GM21390 (cell line): ENCODE measurements at regions not wholly inside any gene's neighbourhood (a gene's known extent, or its start where the extent isn't known, plus 50 kb on each side); places are given as distances from the start of the nearest gene placed in this dataset.
"Not testable (repeated sequence)": the region's sequence is repeated elsewhere in the genome, so short reads cannot be mapped to it uniquely, and the experiment has no call there.

ENCODE experiments used
- ATAC-seq: cut with Tn5 transposase; IDR thresholded peaks from one replicate; pipeline ENCODE4 v1.9.1; 2021; ENCODE audit not compliant: unreplicated experiment

- ATAC-seq, result no peak
Measured at GRCh38 chr9:106085479-106085878, 391.1 kb downstream of the TMEM38B start.

GRCh38 chr9:106092083-106092482, 397.7 kb downstream of the TMEM38B start:
- no peak for ATAC-seq

GRCh38 chr9:106102821-106103220, 408.5 kb downstream of the TMEM38B start:
- ATAC-seq, result no peak

GRCh38 chr9:106104887-106105286, 410.5 kb downstream of the TMEM38B start:
- no peak for ATAC-seq

- no peak for ATAC-seq
Measured at GRCh38 chr9:106106396-106106795, 412.1 kb downstream of the TMEM38B start.

- no peak for ATAC-seq
Measured at GRCh38 chr9:106107716-106108115, 413.4 kb downstream of the TMEM38B start.

- ATAC-seq, result not testable (repeated sequence)
Measured at GRCh38 chr9:106109706-106110105, 415.4 kb downstream of the TMEM38B start.

- no peak for ATAC-seq
Measured at GRCh38 chr9:106110483-106110882, 416.1 kb downstream of the TMEM38B start.

GRCh38 chr9:106111039-106111730, 416.8 kb downstream of the TMEM38B start:
- ATAC-seq, result no peak

GRCh38 chr9:106112935-106113334, 418.6 kb downstream of the TMEM38B start:
- ATAC-seq, result no peak

- no peak for ATAC-seq
Measured at GRCh38 chr9:106119176-106119575, 424.8 kb downstream of the TMEM38B start.

- ATAC-seq, result no peak
Measured at GRCh38 chr9:106120071-106120470, 425.7 kb downstream of the TMEM38B start.

GRCh38 chr9:106127776-106128175, 433.4 kb downstream of the TMEM38B start:
- no peak for ATAC-seq

GRCh38 chr9:106130374-106130773, 436.0 kb downstream of the TMEM38B start:
- no peak for ATAC-seq

- no peak for ATAC-seq
Measured at GRCh38 chr9:106143781-106144180, 449.4 kb downstream of the TMEM38B start.

- ATAC-seq, result no peak
Measured at GRCh38 chr9:106146066-106146840, 451.9 kb downstream of the TMEM38B start.

GRCh38 chr9:106146886-106147285, 452.5 kb downstream of the TMEM38B start:
- ATAC-seq, result no peak

GRCh38 chr9:106149956-106150355, 455.6 kb downstream of the TMEM38B start:
- no peak for ATAC-seq

- no peak for ATAC-seq
Measured at GRCh38 chr9:106156465-106156864, 462.1 kb downstream of the TMEM38B start.

- ATAC-seq, result no peak
Measured at GRCh38 chr9:106172265-106172664, 477.9 kb downstream of the TMEM38B start.

- no peak for ATAC-seq
Measured at GRCh38 chr9:106174346-106174745, 480.0 kb downstream of the TMEM38B start.

GRCh38 chr9:106177216-106177615, 482.9 kb downstream of the TMEM38B start:
- ATAC-seq, result no peak
